Activated CD8-positive, alpha-beta T cell treated with anti-CD3 and anti-CD28 coated beads for 36 hours (primary cell): ENCODE measurements at regions not wholly inside any gene's neighbourhood (a gene's known extent, or its start where the extent isn't known, plus 50 kb on each side); places are given as distances from the start of the nearest gene placed in this dataset.

Experiments used
- ATAC-seq: fragments of 200-7000 bp; cut with Tn5 transposase; one replicate; pipeline ENCODE4 v1.10.0; 2021; ENCODE audit warnings: mild to moderate bottlenecking, moderate library complexity
- CTCF ChIA-PET: fragments of 350-600 bp; sonication (Branson Sonifier 250); formaldehyde crosslinking; loops from one replicate; lab custom pipeline; 2021; ENCODE audit warnings: antibody characterized with exemption; lab: Charles Lee
- POLR2A ChIA-PET: fragments of 350-600 bp; sonication (Branson Sonifier 250); formaldehyde crosslinking; loops from one replicate; lab custom pipeline; 2021; ENCODE audit warnings: antibody characterized with exemption; lab: Charles Lee
- DNase-seq: peaks from one replicate; pipeline ENCODE4 v3.0.0-alpha.2; 2020
- H3K27ac Mint-ChIP-seq: one replicate; pipeline ENCODE4 v1.8.0; 2021; ENCODE audit warnings: mild to moderate bottlenecking, mixed read lengths
- H3K27me3 Mint-ChIP-seq: one replicate; pipeline ENCODE4 v1.8.0; 2021; ENCODE audit warnings: mixed read lengths
- H3K36me3 Mint-ChIP-seq: one replicate; pipeline ENCODE4 v1.8.0; 2021; ENCODE audit warnings: low read depth, mixed read lengths
- H3K4me1 Mint-ChIP-seq: one replicate; pipeline ENCODE4 v1.8.0; 2021; ENCODE audit warnings: low read depth, mixed read lengths
- H3K4me3 Mint-ChIP-seq: one replicate; pipeline ENCODE4 v1.8.0; 2021; ENCODE audit warnings: mild to moderate bottlenecking, moderate library complexity, mixed read lengths
- H3K9me3 Mint-ChIP-seq: one replicate; pipeline ENCODE4 v1.8.0; 2021; ENCODE audit warnings: mixed read lengths
- intact Hi-C: fragments of 100-400 bp; cut with micrococcal nuclease; formaldehyde crosslinking; loops from one replicate; pipeline ENCODE4 v1.10.0; 2022
- TF ChIP-seq, protein P1 (sequence below): fragments of 200-600 bp; IDR thresholded peaks from one replicate; pipeline ENCODE4 v1.8.0; 2022; ENCODE audit warnings: antibody characterized with exemption, mild to moderate bottlenecking

- POLR2A ChIA-PET: interaction anchor here (0.7 to 6.4 kb wide), 13 partner anchors 9 to 295 kb away, joined by 3 to 72 read pairs (median 4); partner anchors contain the start of gene S1PR1
- TF ChIP-seq, protein P1, sequence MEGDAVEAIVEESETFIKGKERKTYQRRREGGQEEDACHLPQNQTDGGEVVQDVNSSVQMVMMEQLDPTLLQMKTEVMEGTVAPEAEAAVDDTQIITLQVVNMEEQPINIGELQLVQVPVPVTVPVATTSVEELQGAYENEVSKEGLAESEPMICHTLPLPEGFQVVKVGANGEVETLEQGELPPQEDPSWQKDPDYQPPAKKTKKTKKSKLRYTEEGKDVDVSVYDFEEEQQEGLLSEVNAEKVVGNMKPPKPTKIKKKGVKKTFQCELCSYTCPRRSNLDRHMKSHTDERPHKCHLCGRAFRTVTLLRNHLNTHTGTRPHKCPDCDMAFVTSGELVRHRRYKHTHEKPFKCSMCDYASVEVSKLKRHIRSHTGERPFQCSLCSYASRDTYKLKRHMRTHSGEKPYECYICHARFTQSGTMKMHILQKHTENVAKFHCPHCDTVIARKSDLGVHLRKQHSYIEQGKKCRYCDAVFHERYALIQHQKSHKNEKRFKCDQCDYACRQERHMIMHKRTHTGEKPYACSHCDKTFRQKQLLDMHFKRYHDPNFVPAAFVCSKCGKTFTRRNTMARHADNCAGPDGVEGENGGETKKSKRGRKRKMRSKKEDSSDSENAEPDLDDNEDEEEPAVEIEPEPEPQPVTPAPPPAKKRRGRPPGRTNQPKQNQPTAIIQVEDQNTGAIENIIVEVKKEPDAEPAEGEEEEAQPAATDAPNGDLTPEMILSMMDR: no peak
- Mint-ChIP-seq H3K36me3 (peaks cover 4% of the 10 kb centered on the region), H3K4me1 (peaks cover 75% of the 10 kb centered on the region), H3K9me3 (peaks cover 2% of the 10 kb centered on the region), H3K4me3 (peak overlapping the region; percentile 59), H3K27ac (peak overlapping the region; percentile 95), H3K27me3 (peaks cover 2% of the 10 kb centered on the region)
- DNase-seq (peak; percentile 69), ATAC-seq (peak; percentile 69)
- CTCF ChIA-PET: interaction anchor here (0.7 to 16.8 kb wide), 29 partner anchors 11 to 827 kb away, joined by 3 to 301 read pairs (median 5); partner anchors contain the start of gene S1PR1
- intact Hi-C loops: loop anchor here (2.0 to 5.0 kb wide), 3 partner anchors 52 to 284 kb away; no protein-coding TSS in a partner anchor
Measured at GRCh38 chr1:101290922-101291561, 54.2 kb downstream of the S1PR1 start.

DNA sequence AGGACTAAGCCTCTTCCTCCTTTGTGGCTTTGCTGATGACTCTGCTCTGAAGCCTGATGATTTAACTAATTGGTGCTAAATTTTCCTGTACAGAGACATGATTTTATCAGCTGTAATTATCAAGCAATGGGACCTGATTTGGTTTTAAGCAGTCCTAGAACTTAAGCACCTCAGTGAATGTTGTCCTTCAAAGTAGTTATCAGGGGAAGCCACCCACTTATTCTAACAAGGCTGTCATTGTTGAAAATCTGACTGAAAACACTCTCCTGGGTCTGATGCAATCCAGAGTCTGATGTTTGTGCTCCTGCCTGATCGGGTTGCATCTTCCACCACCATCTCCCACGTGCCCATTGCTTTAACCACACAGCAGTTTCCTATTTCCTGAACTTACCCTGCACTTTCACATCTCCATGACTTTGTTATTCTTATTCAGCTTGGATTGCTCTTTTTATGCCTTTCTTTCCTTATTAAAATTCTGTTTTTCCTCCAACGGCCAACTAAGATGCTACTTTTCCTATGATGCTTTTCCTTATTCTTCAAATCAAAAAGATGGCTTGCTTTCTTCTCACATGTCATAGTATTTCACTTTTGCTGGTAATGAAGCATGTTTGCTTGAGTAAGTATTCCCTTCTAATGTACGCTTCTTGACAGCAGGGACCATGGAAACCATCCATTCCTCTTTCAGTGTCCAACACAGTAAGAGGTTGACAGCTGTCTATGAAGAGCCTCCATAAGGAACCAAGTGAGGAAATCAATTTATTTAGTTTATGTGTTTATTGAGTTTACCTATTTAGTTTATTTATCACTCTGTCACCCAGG lies 55.0 kb downstream of the S1PR1 start:
- DNase-seq (peak; percentile 84), ATAC-seq (peak; percentile 34)
- Mint-ChIP-seq H3K4me3 (peak overlapping the region; percentile 59), H3K36me3 (peaks cover 4% of the 10 kb centered on the region), H3K4me1 (peaks cover 68% of the 10 kb centered on the region), H3K27ac (peak overlapping the region; percentile 95), H3K27me3 (peaks cover 2% of the 10 kb centered on the region), H3K9me3 (peaks cover 2% of the 10 kb centered on the region)
- TF ChIP-seq, protein P1: no peak
- CTCF ChIA-PET: interaction anchor here (0.7 to 16.8 kb wide), 13 partner anchors 12 to 381 kb away, joined by 3 to 301 read pairs (median 7); partner anchors contain the start of gene S1PR1
- intact Hi-C loops: loop anchor here (2.0 to 5.0 kb wide), 3 partner anchors 53 to 284 kb away; no protein-coding TSS in a partner anchor
- POLR2A ChIA-PET: interaction anchor here (0.6 to 6.4 kb wide), 10 partner anchors 8 to 242 kb away, joined by 3 to 72 read pairs (median 4); partner anchors contain the start of gene S1PR1

DNA sequence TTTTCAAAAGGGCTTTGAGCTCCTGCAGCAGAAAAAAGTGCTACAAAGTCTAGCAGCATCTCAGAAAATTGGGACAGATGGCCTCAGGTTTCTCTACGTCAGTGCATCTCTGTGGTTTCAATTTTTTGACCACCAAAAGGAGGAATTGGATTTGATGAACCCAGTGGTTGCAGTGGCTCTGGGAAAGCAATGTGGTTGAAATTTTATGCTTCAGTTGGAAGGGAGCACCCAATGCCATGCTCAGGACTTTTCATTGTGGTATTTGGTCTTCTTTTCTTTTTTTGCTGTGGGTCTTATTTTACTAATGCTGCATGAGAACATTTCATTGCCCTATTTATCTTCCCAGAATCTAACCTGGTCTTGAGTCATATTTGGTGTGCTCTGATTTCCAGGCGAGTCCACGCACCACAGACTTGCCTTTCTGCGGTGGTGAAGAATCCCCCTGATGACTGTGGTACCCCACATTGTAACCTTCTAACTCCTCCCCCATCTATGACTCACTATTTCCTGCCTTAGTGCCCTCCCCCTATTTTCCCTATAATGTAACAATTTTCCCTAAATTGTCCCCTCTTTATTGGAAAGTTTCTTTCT lies 56.7 kb downstream of the S1PR1 start:
- ChIA-PET POLR2A (interaction anchor here (0.6 to 6.4 kb wide), 17 partner anchors 9 to 351 kb away, joined by 3 to 72 read pairs (median 3); partner anchors contain the start of gene S1PR1), CTCF (interaction anchor here (0.7 to 16.8 kb wide), 12 partner anchors 9 to 385 kb away, joined by 3 to 301 read pairs (median 4); partner anchors contain the start of gene S1PR1)
- ATAC-seq (peak; percentile 47), DNase-seq (peak; percentile 88)
- Mint-ChIP-seq H3K4me1 (peaks cover 71% of the 10 kb centered on the region), H3K27ac (peak overlapping the region; percentile 87), H3K4me3 (peak overlapping the region; percentile 56), H3K9me3 (peaks cover 2% of the 10 kb centered on the region), H3K27me3 (peaks cover 2% of the 10 kb centered on the region), H3K36me3 (peaks cover 4% of the 10 kb centered on the region)
- intact Hi-C loops: loop anchor here (5.0 kb wide), 1 partner anchor 286 kb away; no protein-coding TSS in a partner anchor
- TF ChIP-seq, protein P1: no peak

- intact Hi-C loops: no loop called here
Measured at GRCh38 chr1:101295209-101295608, 58.4 kb downstream of the S1PR1 start.

More at GRCh38 chr1:101295209-101295608, 58.4 kb downstream of the S1PR1 start:
- Mint-ChIP-seq H3K9me3 (peaks cover 2% of the 10 kb centered on the region), H3K4me1 (peaks cover 58% of the 10 kb centered on the region), H3K4me3 (no peak overlapping the region), H3K27ac (peak overlapping the region; percentile 30), H3K36me3 (peaks cover 4% of the 10 kb centered on the region), H3K27me3 (peaks cover 2% of the 10 kb centered on the region)
- ATAC-seq (no peak), DNase-seq (no peak)
- ChIA-PET POLR2A (interaction anchor here (1.0 to 6.4 kb wide), 4 partner anchors 10 to 117 kb away, joined by 3 to 72 read pairs (median 6); partner anchors contain the start of gene S1PR1), CTCF (interaction anchor here (0.6 to 12.1 kb wide), 4 partner anchors 9 to 143 kb away, joined by 3 to 112 read pairs (median 8); no protein-coding TSS in a partner anchor)
- TF ChIP-seq, protein P1: no peak
